ENCODE measurements at regions not wholly inside any gene's neighbourhood (a gene's known extent, or its start where the extent isn't known, plus 50 kb on each side); places are given as distances from the start of the nearest gene placed in this dataset.

- no peaks in the 10 kb centered on the region for H3K4me1 ChIP-seq (replicated peaks in 1 of 4; ENCODE audit: control insufficient read depth in 3 of 4, insufficient read depth in 4 of 4, low read length in 3 of 4)
- H2BK12ac ChIP-seq (ENCODE audit: low read depth, low read length) = no peak overlapping the region
- H3K36me3 ChIP-seq (ENCODE audit: control insufficient read depth in 2 of 4, insufficient read depth in 4 of 4, low read length in 3 of 4) = no peaks in the 10 kb centered on the region
- no peak for TF ChIP-seq CHD2 (IDR thresholded peaks at IDR 0.05; ENCODE audit: low read length)
- TF ChIP-seq NANOG (IDR thresholded peaks at IDR 0.05; ENCODE audit: insufficient read depth, low read depth, low read length, poor library complexity, severe bottlenecking) = no peak
- TF ChIP-seq E2F6 (IDR thresholded peaks at IDR 0.05) = no peak
- no peak for TF ChIP-seq TCF12 (IDR thresholded peaks at IDR 0.05; ENCODE audit: low read depth, low read length)
- no peak for TF ChIP-seq SRF (IDR thresholded peaks at IDR 0.05; ENCODE audit: low read depth, low read length)
- no peak for TF ChIP-seq JUND (IDR thresholded peaks at IDR 0.05; ENCODE audit: low read length)
- TF ChIP-seq, protein P1, sequence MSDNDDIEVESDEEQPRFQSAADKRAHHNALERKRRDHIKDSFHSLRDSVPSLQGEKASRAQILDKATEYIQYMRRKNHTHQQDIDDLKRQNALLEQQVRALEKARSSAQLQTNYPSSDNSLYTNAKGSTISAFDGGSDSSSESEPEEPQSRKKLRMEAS (IDR thresholded peaks at IDR 0.05) = no peak
- no peak for TF ChIP-seq SP2 (IDR thresholded peaks at IDR 0.05; ENCODE audit: low read length)
- no peak for TF ChIP-seq POLR2A (IDR thresholded peaks at IDR 0.05; ENCODE audit: control extremely low read depth in 1 of 2, low read depth in 2 of 2, low read length in 2 of 2)
- no peak for TF ChIP-seq SP4 (IDR thresholded peaks at IDR 0.05; ENCODE audit: low read length)
- TF ChIP-seq CTBP2 (IDR thresholded peaks at IDR 0.05; ENCODE audit: borderline replicate concordance, insufficient read depth, insufficient read length, low read length) = no peak
- no peak for TF ChIP-seq ASH2L (IDR thresholded peaks at IDR 0.05; ENCODE audit: low read length)
- no peak for TF ChIP-seq SIN3A (conservative IDR thresholded peaks at IDR 0.05 in 1 of 2, IDR thresholded peaks at IDR 0.05 in 1 of 2; ENCODE audit: low read depth in 1 of 2, low read length in 2 of 2)
- no peak for TF ChIP-seq NRF1 (IDR thresholded peaks at IDR 0.05; ENCODE audit: low read depth, low read length)
- TF ChIP-seq RBBP5 (IDR thresholded peaks at IDR 0.05; ENCODE audit: borderline replicate concordance, low read depth, low read length) = no peak
- H4K8ac ChIP-seq (ENCODE audit: extremely low read depth, insufficient read depth, low read length) = no peak overlapping the region
- no peak overlapping the region for H3K4me3 ChIP-seq (ENCODE audit: extremely low read depth in 1 of 4, insufficient read depth in 2 of 4, low read depth in 3 of 4, low read length in 4 of 4)
- no peak overlapping the region for H2AK5ac ChIP-seq (ENCODE audit: low read depth, low read length)
- FAIRE-seq = no peak
- H3K14ac ChIP-seq (ENCODE audit: insufficient read length) = no peak overlapping the region
- H3K4ac ChIP-seq (replicated peaks; ENCODE audit: insufficient read length, low read depth, low read length) = no peak overlapping the region
- no peak overlapping the region for H4K5ac ChIP-seq (ENCODE audit: insufficient read length, low read depth, low read length)
- ChIA-PET POLR2A (ENCODE audit: partially characterized antibody) (no interaction called here), CTCF (ENCODE audit: partially characterized antibody) (no interaction called here)
- H3K79me2 ChIP-seq (ENCODE audit: control insufficient read depth in 1 of 2, insufficient read depth in 2 of 2, low read length in 2 of 2) = no peaks in the 10 kb centered on the region
- no peak overlapping the region for H3K23ac ChIP-seq (ENCODE audit: insufficient read length)
- no peaks in the 10 kb centered on the region for H3K27me3 ChIP-seq (replicated peaks in 1 of 4; ENCODE audit: control insufficient read depth in 3 of 4, extremely low read depth in 1 of 4, insufficient read depth in 3 of 4, low read length in 3 of 4)
- H2BK20ac ChIP-seq (ENCODE audit: low read length) = no peak overlapping the region
- H2AFZ ChIP-seq (ENCODE audit: low read length) = no peak overlapping the region
- H4K91ac ChIP-seq (replicated peaks; ENCODE audit: insufficient read length, low read length) = no peak overlapping the region
- H3K9me3 ChIP-seq (ENCODE audit: insufficient read depth in 2 of 2, low read depth in 1 of 2, low read length in 1 of 2) = no peaks in the 10 kb centered on the region
- H3K27ac ChIP-seq (ENCODE audit: low read depth, low read length) = no peak overlapping the region
- H3K56ac ChIP-seq (replicated peaks; ENCODE audit: insufficient read length, low read depth, low read length) = no peak overlapping the region
- H3K4me2 ChIP-seq (ENCODE audit: insufficient read depth in 1 of 2, low read depth in 2 of 2, low read length in 2 of 2) = no peak overlapping the region
- no peaks in the 10 kb centered on the region for H3K79me1 ChIP-seq (ENCODE audit: low read depth, low read length)
- H3K18ac ChIP-seq (ENCODE audit: extremely low read depth, low read length) = no peak overlapping the region
- no peak overlapping the region for H2BK5ac ChIP-seq (ENCODE audit: low read depth, low read length)
- no peaks in the 10 kb centered on the region for H3K23me2 ChIP-seq (ENCODE audit: low read depth, low read length)
- no peak overlapping the region for H2BK15ac ChIP-seq (ENCODE audit: low read length)
- no peak for DNase-seq (ENCODE audit: low read depth in 1 of 2, low spot score in 2 of 2)
- H2BK120ac ChIP-seq (replicated peaks; ENCODE audit: low read depth, low read length) = no peak overlapping the region
- H4K20me1 ChIP-seq (replicated peaks in 1 of 2; ENCODE audit: control insufficient read depth in 1 of 2, insufficient read depth in 2 of 2, low read length in 2 of 2) = no peaks in the 10 kb centered on the region
- no peak overlapping the region for H3K9ac ChIP-seq (replicated peaks in 1 of 4; ENCODE audit: extremely low read depth in 1 of 4, low read depth in 3 of 4, low read length in 3 of 4)
Observed at GRCh38 chrX:112913807-112914206, 73.2 kb upstream of the AMOT start.
